DND-41 (cell line): ENCODE measurements at regions not wholly inside any gene's neighbourhood (a gene's known extent, or its start where the extent isn't known, plus 50 kb on each side); places are given as distances from the start of the nearest gene placed in this dataset.
A peak's percentile ranks its signal among the peaks of the same experiment; 100 is the strongest.

Source experiments
- CTCF ChIP-seq: IDR thresholded peaks from 2 replicates; pipeline ENCODE4 v1.5.1; 2012; ENCODE audit warnings: borderline replicate concordance, low read length, moderate library complexity, mild to moderate bottlenecking; ENCODE audit not compliant: poor library complexity, severe bottlenecking; ENCODE audit errors: extremely low read depth
- EZH2 ChIP-seq: IDR thresholded peaks from 3 replicates; pipeline ENCODE4 v1.6.1; 2012; ENCODE audit warnings: borderline replicate concordance, low read depth, mild to moderate bottlenecking, moderate library complexity, low read length, inconsistent platforms; ENCODE audit not compliant: severe bottlenecking

- TF ChIP-seq CTCF (peak; percentile 90), EZH2 (no peak)
Measured at GRCh38 chr21:36260030-36260787, 59.8 kb upstream of the MORC3 start.
